HUDEP-2 (cell line): ENCODE measurements at regions not wholly inside any gene's neighbourhood (a gene's known extent, or its start where the extent isn't known, plus 50 kb on each side); places are given as distances from the start of the nearest gene placed in this dataset.
"Not testable (repeated sequence)": the region's sequence is repeated elsewhere in the genome, so short reads cannot be mapped to it uniquely, and the experiment has no call there.

ENCODE experiments used
- DNase-seq, 76 experiments: peaks; one replicate each; lab custom pipeline; 2025; ENCODE audit not compliant: unreplicated experiment in 76 of 76; lab: John Stamatoyannopoulos, UW

DNA sequence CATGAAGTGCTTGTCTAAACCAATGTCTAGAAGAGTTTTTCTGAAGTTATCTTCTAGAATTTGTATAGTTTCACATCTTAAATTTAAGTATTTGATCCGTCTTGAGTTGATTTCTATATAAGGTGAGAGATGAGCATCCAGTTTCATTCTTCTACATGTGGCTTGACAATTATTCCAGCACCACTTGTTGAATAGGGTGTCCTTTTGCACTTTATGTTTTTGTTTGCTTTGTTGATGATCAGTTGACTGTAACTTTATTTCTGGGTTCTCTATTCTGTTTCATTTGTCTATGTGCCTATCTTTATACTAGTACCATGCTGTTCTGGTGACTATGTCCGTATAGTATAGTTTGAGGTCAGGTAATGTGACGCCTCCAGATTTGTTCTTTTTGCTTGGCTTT, 426.6 kb upstream of the CHRM2 start:
- no peak for DNase-seq

DNA sequence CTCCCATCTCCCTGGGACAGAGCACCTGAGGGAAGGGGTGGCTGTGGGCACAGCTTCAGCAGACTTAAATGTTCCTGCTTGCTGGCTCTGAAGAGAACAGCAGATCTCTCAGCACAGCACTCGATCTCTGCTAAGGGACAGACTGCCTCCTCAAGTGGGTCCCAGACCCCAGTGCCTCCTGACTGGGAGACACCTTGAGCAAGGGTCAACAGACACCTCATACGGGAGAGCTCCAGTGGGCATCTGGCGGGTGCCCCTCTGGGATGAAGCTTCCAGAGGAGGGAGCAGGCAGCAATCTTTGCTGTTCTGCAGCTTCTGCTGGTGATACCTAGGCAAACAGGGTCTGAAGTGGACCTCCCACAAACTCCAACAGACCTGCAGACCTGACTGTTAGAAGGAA, 436.7 kb upstream of the CHRM2 start:
- not testable (repeated sequence) for DNase-seq

DNA sequence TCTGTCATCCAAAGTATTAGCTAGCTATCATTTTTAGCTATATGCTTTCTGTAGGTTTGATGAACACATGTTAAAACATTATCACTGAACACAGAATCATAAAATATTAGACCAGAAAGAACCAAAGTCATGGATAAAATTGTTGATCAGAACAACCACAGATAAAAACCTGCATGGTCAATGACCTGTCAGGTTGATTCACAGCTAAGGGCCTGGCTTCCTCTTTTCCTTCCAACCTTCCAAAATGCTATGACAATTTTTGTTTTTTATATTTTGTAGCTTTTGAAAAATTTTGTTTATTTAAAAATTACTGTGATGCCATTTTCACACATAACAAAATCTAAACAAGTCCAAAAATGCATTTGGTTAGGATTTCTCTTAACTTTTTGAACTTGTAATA, 444.4 kb upstream of the CHRM2 start:
- DNase-seq: no peak

DNA sequence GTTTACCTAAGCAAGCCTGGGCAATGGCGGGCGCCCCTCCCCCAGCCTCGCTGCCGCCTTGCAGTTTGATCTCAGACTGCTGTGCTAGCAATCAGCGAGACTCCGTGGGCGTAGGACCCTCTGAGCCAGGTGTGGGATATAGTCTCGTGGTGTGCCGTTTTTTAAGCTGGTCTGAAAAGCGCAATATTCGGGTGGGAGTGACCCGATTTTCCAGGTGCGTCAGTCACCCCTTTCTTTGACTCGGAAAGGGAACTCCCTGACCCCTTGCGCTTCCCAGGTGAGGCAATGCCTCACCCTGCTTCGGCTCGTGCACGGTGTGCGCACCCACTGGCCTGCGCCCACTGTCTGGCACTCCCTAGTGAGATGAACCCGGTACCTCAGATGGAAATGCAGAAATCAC, 442.6 kb upstream of the MTPN start:
- DNase-seq: not testable (repeated sequence)

DNA sequence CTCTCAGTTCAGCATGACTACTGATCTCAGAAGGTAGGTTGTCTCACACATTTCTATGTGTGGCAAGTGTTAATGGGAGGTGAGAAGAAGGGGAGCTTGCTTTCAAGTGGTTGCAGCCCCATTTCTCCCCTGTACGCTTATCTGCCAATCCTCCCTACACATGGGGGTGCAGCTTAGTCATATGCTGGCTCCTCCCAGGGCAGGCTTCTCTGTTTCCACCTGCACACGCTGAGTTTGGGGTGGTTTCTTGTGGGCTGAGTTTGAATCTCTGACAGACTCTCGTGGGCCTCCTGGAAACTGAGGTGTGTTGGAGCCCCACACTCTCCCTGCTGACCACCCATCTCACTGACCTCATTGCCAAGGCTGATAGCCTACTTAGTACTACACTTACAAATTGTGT, 435.8 kb upstream of the MTPN start:
- no peak for DNase-seq

DNA sequence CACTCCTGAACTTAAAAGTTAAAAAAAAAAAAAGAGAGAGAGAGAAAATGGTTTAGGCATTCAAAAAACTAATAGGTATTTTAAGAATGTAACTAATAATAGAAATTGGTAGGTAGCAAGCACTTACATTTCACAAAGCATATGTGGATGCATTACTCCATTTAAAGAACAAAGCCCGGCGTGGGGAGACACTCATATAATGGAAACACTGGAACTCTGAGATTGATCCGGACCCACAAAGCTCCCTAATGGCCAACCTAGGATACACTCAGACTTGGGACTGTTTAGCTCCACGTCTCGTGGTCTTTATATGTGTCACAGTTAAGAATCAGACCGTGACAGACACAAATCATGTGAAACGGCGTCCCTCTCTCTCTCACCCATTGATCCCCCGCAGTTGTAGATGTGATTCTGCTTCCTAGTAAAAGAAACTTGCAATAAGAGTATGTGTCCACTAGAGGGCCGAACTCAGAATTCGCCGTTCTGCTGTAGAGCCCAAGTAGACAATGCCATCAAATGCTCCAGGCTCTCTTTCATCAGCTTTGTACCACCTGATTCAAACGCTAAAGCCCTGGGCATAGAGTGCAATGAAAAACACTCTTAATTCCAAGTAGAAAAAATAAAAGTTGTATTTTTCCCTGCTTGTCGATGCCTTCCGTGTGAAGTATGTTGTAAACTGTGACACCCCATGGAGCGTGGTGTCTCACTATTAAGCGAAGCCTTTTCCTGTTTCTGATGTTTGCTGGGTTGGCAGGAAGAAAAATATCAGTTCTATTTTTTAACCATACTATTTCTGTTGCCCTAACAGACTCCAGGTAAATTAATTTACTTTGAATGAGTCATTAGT, 429.0 kb upstream of the MTPN start:
- peak in 24 of 76 experiments; percentile 1 to 33 (median 12) for DNase-seq

DNA sequence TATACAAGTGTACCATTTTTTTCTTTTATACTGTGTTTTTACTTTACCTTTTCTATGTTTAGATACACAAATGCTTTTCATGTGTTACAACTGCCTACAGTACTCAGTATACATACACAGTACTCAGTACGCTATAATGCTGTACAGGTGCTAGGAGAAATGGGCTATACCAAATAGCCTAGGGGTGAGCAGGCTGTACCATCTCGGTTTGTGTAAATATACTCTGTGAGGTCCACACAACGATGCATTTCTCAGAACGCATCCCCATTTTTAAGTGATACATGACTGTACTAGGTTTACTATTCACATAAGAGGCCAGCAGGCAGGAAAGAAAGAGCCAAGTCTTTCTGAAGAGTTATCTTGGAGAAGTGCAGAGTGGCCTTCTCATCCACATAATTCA, 426.4 kb upstream of the MTPN start:
- no peak for DNase-seq

DNA sequence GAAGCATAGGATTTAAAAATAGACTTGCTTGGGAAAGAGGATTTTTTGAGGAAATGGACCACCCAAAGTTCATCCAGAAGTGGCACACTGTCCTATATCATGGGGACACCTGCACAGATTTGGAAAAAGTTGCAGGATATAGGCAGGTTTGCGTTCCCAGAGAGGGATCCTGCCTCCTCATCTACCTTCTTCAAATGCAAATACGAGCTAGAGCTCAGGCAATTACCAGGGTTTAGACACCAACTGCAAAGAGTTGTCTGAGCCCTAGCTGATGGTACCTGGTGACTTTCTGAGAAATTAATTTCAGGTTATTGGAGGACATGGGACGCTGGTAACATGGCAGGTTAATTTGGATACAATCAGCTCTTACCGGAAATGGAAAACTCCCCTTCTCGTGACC, 423.7 kb upstream of the MTPN start:
- no peak for DNase-seq

DNA sequence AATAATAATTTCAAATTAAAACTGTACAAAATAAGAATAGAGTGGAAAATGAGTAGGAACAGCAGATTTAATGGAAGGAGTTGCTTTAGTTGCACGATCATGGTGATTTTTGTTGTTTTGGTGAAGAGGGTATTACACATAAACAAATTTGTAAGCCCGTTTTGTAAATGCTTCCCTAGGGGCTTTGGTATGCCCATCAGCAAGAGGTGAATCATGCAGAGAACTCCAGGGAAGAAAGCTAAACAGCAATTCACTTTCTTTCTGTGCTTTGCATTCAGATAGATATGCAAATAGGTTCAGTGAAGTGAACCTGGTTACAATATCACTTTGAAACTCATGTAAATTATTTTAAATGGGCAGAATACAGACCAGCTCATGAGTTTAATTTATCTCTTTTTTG, 422.2 kb upstream of the MTPN start:
- DNase-seq: no peak

DNA sequence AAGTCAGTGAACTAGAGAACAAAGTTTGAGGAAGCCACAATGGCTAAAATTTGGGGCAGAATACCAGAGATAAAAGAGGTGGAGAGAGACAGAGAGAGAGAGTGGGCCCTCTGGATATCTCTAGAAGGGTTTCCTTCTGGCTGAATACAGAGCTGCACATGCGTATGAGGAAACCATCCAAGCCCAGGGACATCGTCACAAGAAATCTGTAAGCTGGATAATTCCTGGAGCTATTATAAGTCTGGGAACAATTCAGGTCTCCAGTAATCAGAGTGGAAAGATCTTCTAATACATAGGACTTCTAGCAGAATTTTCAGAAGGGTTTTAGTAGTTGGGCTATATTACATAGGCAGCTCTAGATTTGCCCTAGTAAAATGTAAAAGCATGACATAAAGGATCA, 415.7 kb upstream of the MTPN start:
- no peak for DNase-seq

DNA sequence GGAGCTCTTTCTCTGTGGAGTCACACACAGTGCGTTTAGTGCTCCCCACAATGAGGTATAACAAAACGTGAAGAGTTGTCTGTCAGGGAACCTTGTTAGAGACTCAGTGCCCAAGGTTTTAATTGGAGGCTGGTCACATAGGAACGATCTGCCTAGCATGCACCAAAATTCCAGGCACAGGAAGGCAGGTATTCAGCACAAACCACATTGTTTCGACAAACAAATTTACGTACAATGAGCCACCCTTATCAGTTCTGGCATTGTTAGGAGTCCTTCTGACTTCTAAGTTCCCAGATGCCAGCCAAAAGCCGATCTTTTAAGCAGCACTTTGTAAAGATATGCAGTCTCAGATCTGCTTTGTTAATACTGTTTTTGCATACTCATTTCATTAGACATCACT, 414.2 kb upstream of the MTPN start:
- no peak for DNase-seq

DNA sequence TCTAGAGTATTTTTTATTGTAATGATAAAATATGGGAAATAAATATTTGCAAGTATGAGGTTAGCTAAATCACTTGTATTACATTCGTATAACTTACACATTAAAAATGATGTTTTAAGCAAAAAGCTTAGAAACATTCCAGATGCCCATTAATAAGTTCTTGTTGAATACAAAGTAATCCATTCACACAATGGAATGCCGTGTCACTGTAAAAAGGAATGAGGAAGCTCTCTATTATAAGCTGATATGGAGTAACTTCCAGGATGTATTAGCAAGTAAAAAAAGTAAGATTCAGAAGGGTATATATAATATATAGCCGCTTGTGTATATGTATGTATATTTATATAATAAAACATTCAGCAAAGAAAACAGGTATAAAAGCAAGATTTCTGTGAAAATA, 412.8 kb upstream of the MTPN start:
- no peak for DNase-seq

DNA sequence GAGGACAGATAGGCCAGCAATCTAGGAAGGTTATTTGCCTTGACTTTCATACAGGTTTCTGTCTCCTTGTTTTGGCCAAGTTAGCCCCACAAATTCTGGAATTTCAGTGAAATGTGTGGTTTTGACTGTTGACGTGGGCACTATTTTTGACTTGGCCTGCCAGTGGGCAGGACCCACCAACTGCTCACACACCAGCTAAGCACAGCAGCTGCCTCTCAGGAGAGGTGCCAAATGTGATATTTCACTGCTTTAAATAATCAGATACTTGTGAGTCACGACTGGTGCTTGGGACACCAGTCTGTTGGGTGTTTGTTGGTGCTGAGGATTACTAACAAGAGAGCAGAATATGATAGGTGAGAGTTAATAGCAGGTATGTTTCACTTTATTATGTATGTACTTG, 409.7 kb upstream of the MTPN start:
- no peak for DNase-seq

DNA sequence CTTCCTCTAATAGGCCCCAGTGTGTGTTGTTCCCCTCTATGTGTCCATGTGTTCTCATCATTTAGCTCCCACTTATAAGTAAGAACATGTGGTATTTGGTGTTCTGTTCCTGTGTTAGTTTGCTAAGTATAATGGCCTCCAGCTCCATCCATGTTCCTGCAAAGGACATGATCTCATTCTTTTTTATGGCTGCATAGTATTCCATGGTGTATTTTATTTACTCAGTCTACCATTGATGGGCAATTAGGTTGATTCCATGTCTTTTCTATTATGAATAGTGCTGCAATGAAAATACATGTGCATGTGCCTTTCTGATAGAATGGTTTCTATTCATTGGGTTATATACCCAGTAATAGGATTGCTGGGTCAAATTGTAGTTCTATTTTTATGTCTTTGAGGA, 394.2 kb upstream of the MTPN start:
- DNase-seq: not testable (repeated sequence)

DNA sequence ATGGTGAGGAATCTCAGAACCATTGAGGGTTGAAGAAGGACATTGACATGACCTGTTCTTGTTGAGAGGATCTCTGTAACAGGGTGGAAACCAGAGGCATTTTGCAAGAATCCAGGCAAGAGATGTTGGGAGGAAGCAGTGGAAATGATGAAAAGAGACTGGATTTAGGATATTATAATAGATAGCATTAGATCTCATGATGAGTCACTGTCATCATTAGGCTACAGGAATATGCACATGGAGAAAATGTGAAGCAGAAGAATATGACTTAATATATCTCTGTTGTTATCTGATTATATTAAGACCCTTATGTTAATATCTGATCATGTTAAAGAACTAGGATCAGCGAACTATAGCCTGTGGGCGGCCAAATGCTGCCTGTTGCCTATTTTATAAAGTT, 393.0 kb upstream of the MTPN start:
- no peak for DNase-seq

DNA sequence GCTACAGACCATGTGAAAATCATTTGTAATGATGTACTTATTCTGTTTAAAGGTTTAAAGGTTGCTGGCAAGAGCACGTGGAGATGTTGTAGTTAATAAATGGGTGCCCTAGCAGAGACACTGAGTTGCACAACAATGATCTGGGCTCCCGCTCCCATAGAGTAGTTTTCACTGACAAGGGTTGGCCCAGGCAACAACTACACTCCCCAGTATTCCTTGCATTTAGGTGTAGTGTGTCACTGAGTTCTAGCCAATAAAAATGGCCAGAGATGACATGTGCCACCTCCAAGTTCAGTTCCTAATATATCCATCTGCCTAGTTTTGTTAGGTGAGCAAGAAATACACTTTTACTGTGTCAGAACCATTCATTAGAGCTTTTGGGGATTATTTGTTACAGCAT, 392.1 kb upstream of the MTPN start:
- no peak for DNase-seq

DNA sequence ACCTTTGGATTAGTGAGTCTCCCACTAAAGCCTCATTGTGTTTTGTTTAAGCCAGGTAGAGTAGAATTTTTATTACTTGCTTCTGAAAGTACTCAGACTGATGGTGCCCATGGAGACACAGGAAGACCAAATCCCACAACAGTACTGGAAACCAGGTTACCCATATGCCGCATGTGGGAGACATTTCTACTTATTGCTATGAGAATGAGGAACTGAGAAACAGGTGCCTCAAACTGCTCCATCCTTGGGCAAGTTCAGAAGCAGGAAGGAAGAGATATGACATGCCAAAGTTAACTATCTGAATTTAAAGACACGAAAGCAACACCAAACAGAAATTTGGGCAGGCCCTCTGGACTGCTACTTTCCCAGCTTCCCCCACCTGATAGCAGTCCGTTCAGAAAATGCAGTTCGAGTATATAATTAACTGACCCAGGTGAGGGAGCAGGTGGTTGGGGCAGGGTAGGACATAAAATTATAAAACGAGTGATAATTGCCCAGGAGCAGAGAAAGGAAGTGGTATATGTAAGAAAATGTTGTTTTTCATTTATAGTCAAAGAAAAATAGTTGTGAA, 382.3 kb upstream of the MTPN start:
- DNase-seq: no peak

DNA sequence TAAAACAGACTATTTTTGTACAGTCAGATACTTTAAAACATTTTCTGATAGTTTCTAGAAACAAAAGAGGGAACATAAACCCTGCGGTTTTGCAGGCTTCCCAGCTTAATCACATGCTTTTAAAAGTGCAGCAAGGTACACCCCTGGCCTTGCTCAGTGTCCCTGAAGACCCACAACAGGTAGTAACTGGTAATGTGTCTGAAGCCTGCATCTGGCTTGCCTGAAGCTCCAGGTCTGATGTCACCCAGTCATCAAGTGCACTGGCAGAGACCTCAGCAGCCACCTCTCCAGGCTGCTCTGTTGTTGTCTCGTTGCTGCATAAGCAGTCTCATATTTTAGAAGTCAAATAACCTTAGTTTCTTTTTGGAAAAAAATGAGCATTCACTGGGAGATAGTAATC, 376.1 kb upstream of the MTPN start:
- DNase-seq: no peak

DNA sequence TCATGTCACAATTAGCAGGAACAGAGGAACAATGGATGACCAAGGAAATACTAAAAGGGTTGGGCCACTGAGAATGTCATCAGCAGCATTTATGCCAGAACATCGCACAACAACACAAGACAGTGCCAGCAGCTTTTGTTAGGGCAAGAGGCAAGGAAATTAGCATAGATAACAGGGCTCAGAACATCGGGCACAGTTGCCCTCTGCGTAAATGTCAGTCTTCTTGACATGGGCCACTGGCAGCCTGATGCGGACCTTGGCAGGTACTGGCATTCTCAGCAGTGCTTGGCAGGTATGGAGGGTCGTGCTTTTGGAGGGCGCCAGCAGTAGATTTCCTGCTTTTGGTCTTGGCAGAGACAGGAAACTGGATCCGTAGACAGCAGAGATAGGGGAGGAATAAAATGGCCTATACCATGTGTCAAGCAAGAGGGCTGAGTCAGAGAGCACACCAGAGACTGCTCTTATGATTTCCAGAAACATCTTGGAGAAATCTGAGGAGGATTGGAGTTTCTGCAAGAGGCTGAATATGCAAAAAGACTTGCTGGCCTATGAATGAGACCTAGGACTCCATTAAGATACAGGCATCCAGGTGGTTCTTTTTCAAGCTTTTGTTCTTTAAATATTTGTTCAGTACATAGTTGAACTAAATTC, 371.5 kb upstream of the MTPN start:
- DNase-seq: no peak

DNA sequence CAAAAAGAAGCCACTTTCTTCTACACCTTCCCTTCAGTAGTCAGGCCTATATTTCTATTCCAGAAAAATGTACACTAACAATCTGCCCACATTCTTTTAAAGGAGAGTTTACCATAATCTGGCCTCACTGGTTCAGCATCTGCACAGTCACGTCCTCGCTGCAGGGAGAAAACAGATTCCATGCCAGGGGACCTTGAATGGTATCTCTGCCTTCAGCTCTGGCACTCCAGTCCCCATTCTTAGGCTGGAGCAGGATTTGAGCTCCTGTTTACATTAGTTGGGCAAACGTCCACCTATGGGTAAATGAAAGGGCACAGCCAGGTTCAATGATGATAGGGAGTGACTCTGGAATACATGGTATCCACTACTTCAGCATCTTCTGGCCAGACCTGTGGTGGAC, 371.0 kb upstream of the MTPN start:
- no peak for DNase-seq

DNA sequence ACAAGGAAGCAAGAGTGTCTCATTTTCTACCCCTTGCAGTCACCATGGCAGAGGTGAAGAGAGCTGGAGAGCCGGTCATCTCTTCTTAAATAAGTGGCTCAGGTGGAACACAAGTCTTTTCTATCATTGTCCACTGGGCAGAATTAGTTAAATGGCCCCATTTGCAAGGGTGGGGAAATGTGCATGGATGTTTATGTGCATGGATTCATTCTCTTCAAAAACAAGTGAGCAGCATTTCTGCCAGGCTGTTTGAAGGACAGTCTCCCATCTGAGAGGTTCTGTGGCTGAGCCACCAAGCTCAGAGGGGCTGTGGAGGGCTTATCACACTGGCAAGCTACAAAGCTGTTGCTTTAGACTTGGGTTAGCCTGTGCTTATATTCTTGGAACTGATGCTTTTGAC, 370.3 kb upstream of the MTPN start:
- DNase-seq: no peak

DNA sequence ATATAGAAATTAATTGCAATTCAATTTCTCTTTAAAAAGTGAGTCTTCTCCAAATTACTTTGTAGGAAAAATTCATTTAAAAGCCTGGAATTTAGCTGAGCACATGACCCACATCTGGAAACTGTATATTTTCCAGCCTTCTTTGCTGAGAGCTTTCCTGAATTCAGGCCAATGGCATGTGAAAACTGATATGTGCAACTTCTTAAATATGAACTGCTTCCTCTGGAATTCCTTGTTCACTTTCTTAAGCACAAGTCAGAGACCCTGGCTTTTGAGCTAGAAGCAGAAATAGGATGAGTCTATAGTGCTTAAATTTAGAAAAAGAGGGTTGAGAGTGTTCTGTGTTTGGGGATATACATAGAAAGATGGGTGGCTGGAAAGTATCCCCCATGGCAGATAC, 365.1 kb upstream of the MTPN start:
- no peak for DNase-seq
